ENCODE measurements at regions not wholly inside any gene's neighbourhood (a gene's known extent, or its start where the extent isn't known, plus 50 kb on each side); places are given as distances from the start of the nearest gene placed in this dataset.

- no peak for DNase-seq (ENCODE audit: low spot score)
These were observed 245.9 kb downstream of the ERMARD start for GRCh38 chr6:169997187-169997929.

DNA sequence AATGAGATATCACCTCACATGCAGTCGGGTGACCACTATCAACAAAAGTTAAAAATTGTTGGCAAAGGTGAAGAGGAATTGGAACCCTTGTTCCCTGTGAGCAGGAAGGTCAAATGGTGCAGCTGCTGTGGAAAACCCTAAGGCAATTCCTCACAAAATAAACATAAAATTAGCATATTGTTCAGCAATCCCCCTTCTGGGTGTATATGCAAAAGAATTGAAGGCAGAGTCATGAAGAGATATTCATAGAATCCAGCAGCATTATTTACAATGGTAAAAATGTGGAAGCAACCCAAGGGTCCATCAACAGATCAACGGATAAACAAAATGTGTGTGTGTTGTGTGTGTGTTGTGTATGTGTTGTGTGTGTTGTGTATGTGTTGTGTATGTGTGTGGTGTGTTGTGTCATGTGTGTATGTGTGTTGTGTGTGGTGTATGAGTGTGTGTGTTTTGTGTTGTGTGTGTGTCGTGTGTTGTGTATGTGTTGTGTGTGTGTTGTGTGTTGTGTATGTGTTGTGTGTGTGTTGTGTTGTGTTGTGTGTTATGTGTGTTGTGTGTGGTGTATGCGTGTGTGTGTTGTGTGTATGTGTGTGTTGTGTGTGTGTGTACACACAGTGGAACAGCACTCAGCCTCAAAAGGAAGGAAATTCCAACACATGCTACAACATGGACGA lies 245.1 kb downstream of the ERMARD start:
- no peak for DNase-seq (ENCODE audit: low spot score)

DNA sequence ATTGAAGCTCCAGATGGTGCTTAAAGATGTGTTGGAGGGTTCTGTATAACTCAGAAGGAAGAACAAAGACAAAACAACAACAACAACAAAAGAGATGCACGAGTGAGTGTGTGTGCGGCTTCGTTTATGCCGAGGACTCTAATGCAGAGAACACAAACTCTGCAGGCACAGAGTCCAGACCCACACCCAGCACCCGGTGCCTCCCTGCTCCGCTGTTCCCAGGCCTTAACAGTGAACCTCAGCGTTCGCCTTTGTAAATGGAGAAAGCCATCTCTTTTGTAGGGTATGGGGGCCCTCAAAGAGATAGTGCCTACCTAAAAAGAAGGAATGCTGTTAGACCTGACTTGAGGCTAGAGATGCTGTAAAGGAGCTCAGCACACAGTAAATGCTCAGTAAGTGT lies 243.3 kb downstream of the ERMARD start:
- DNase-seq (ENCODE audit: low spot score) = no peak

DNA sequence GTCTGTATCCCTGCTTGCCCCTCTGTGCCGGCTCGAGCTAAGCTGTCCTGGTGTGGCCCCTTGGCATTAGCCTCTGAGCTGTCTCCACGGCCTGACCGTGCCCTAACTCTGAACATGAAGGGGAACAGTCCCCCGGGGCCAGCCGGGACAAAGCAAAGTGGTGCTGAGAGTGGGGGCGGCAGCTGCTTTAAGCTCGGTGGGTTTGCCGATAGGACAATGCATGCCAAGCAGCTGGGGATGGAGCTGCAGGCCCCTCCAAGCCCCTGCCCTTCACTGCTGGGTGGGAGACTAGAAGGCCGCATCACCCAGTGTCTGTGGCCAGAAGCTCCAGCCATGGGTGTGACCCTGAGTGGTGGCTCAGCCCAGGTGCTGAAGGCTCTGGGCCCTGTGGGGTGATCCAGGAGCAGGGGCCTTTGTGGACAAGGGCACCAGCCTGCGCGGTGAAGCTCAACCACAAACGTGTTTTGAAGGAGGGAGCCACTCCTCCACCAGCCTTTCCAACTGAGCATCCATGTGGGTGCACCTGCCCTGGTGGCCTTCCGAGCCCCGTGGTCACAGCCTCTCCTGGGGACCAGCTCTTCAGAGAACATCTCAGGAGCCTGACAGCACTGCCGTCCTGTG lies 242.5 kb downstream of the ERMARD start:
- no peak for DNase-seq (ENCODE audit: low spot score)

GRCh38 chr6:169991913-169992312 lies 240.5 kb downstream of the ERMARD start:
- DNase-seq (ENCODE audit: low spot score) = no peak

- no peak for DNase-seq (ENCODE audit: low spot score)
These were observed 239.6 kb downstream of the ERMARD start for GRCh38 chr6:169991031-169991390.

GRCh38 chr6:169990095-169991030 lies 238.9 kb downstream of the ERMARD start:
- no peak for DNase-seq (ENCODE audit: low spot score)

DNA sequence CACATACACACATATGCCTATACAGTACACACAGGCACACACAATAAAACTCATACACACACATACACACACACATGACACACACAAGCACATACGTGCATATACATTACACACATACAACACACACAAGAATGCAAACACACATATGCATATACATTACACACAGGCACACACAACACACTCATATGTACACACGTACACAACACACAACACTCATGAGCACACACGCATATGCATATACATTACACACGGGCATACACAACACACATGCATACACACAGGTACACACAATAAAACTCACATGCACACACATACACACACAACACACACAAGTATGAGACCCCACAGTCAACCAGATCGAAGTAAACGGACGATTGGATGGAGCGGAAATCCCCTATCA lies 238.2 kb downstream of the ERMARD start:
- no peak for DNase-seq (ENCODE audit: low spot score)

DNA sequence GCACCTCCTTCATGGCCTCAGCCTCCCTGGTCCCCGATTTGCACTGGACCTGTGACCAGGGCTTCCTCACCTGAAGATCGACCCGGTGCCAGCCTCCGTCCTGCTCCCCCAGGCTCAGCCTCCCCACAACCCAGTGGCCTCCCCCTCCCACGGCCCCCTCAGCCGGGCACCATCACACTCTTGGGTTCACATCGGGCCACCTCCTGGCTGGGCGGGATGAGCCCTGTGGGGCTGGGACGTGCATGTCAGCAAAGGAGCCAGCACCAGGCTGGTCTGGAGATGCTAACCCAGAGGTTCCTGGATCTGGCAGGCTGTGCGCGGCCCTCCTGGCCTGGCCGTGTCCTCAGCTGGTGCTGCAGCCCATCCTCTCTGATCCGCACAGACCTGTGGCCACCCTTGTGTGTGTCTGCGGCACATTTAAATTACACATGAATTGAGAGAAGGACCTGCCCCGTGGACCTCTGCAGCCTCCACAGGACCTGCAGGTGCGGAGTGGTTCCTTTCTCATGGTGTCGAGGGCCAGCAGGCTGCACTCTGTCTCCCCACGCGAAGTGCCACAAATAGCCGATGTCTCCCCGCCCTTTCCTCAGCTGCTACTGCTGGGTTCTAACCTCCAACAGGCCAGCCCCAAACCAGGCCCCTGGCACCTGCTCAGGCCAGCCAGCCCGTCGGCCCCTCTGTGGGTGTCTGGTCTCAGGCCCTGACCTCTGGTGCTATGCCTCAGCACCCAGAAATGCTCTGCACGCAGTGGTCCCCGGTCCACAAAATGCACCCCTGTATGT lies 237.5 kb downstream of the ERMARD start:
- DNase-seq (ENCODE audit: low spot score) = no peak

- DNase-seq (ENCODE audit: low spot score) = no peak
These were observed 235.6 kb downstream of the ERMARD start for GRCh38 chr6:169986848-169987498.

GRCh38 chr6:169986171-169986847 lies 234.9 kb downstream of the ERMARD start:
- no peak for DNase-seq (ENCODE audit: low spot score)

DNA sequence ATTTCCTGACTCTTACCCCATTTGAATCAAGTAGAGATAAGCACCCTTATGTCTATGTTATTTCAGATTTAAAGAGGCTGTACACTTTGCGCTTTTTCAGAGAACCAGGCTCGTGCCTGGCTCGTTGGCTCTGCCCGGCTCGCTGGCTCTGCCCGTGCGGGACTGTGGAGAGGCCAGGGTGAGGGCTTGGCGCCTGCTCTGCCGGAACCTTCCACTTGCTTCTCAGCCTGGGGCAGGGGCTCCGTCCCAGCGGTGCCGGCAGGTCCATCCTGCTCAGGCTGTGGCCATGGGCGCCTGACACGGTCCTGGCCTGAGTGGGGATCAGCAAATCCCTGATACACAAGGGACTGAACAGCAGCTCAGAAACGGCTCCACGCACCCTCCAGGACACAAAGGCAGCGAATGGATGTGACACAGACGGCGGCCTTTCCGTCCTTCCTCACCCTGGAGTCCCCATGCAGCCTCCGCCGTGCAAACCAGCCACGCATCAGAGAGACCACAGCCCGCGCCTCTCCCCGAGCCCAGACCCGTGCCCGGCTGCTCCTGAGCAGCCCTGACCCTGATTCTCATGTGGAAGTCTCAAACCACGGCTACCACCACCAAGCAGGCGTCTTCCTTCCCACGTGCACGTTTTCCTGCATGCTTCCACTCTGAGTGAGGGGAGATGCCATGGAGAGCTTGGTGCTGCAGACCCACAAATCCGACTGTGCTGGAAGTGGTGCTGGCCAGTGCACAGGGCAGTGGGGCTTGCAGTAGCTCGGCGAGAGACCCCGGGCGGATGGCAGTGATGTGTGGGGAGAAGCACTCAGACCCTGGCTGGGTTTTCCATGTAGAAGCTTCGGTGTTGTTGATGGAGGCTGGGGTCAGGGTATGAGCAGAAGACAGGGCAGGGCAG lies 233.9 kb downstream of the ERMARD start:
- DNase-seq (ENCODE audit: low spot score) = no peak

- DNase-seq (ENCODE audit: low spot score) = no peak
These were observed 233.0 kb downstream of the ERMARD start for GRCh38 chr6:169984181-169985120.

DNA sequence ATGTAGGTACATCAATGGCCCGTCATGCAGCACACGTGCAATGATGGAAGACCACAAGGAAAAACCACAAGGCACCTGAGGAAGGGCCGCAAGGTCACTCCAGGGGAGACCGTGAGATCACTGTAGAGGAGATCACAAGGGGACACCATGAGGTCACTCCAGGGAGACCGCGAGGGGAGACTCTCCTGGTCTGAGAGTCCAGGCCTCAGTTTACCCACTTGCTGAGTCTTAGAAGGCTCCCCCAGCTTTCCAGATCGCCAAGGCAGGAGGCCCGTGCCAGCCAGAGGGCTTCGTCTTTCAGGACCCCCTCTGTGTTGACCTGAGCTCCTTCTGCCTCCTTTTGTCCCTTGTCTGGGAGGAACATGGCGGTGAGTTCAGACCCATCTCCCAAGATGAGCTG lies 232.2 kb downstream of the ERMARD start:
- DNase-seq (ENCODE audit: low spot score) = no peak

DNA sequence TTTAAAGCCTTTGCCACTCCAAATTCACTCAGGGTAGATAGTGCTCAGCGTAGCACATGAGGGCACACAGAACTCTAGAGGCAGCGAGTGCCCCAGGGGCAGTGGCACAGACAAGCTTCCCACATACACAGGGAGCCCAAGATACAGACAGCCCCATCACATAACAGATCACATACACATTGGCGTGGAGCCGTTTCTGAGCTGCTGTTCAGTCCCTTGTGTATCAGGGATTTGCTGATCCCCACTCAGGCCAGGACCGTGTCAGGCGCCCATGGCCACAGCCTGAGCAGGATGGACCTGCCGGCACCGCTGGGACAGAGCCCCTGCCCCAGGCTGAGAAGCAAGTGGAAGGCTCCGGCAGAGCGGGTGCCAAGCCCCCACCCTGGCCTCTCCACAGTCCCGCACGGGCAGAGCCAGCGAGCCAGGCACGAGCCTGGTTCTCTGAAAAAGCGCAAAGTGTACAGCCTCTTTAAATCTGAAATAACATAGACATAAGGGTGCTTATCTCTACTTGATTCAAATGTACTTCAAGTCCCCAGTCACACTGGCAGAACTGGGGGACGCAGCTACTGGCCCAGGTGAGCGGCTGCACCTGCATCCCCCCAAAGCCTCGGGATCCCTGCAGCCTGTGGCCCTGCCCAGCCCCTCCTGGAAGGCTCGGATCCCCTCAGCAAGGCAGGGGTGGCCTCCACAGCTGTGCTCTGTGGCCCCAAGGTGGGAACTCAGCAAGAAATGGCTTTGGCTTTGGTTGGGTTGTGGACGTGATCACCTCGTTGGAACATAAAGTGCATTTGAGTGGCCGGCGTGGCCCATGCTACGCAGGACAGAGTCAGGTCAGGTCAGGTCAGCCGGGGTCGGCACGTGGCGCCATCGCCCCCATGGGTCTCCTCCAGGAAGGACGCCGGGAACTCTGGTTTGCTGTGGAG lies 231.3 kb downstream of the ERMARD start:
- DNase-seq (ENCODE audit: low spot score) = no peak

DNA sequence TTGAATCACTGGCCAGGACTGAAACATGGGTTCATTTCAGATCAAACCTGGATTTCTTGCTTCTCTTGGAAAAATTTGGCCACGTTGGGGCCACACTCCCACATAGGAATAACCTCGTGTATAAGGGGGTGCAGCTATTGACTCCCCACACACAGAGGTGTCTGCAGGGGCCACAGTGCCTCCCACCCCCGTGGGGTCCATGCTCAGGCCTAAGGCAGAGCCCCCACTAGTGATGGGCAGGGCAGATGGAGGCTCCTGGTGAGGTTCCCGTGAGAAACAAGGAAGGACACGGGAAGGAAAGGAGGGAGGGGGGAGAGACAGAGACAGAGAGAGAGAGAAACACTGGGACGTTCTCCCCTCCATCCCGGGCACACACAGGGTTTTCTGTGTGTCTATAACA lies 230.5 kb downstream of the ERMARD start:
- DNase-seq (ENCODE audit: low spot score) = no peak

DNA sequence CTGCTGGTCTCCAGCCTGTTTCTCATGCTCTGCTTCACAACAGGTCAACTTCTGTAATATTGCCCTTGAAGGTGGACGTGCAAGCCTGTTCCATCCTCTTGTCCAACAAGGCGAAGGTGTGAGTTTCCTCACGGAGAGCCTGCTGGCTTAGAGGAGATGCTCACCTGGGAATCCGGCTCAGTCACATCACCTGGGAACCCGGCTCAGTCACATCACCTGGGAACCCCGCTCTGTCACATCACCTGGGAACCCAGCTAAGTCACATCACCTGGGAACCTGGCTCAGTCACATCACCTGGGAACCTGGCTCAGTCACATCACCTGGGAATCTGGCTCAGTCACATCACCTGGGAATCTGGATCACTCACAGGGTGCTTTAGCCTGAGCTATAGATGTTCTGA lies 230.1 kb downstream of the ERMARD start:
- DNase-seq (ENCODE audit: low spot score) = no peak
